ENCODE measurements at regions not wholly inside any gene's neighbourhood (a gene's known extent, or its start where the extent isn't known, plus 50 kb on each side); places are given as distances from the start of the nearest gene placed in this dataset.

GRCh38 chr14:58725226-58725625 lies 87.5 kb downstream of the DACT1 start:
- BruUV-seq (replicated peaks), result no TSS peak
- H4K20me1 ChIP-seq (ENCODE audit: insufficient read depth, low read length), result no peaks in the 10 kb centered on the region
- ChIA-PET CTCF (ENCODE audit: low intra/inter-chr PET ratio, low total read pairs) (no interaction called here), POLR2A (no interaction called here)
- H3K27ac ChIP-seq (ENCODE audit: extremely low read length, insufficient read depth, low read length), result no peak overlapping the region
- no peak overlapping the region for H2AFZ ChIP-seq (ENCODE audit: low read length)
- FAIRE-seq (no peak), ATAC-seq (no peak), DNase-seq (ENCODE audit: low spot score) (no peak)
- H3K9ac ChIP-seq (ENCODE audit: insufficient read depth, low read depth, low read length), result no peak overlapping the region
- no peaks in the 10 kb centered on the region for H3K9me3 ChIP-seq (ENCODE audit: low read length)
- no peaks in the 10 kb centered on the region for H3K4me1 ChIP-seq (ENCODE audit: insufficient read depth, low read length)
- in situ Hi-C loops (cut with HindIII; ENCODE audit: extremely low pct_ligation_motif_present, low pct_unique_long_range_greater_than_20kb) (no loop called here), intact Hi-C loops (cut with micrococcal nuclease; ENCODE audit: unreplicated experiment) (no loop called here)
- H3K4me3 ChIP-seq (replicated peaks in 1 of 3; ENCODE audit: insufficient read depth in 1 of 3, low read depth in 2 of 3, low read length in 3 of 3), result no peak overlapping the region
- H3K79me2 ChIP-seq (ENCODE audit: insufficient read depth, low read length), result no peaks in the 10 kb centered on the region
- no peak overlapping the region for H3K4me2 ChIP-seq (ENCODE audit: low read depth, low read length)
- H3K36me3 ChIP-seq (replicated peaks in 1 of 2; ENCODE audit: control insufficient read depth in 1 of 2, insufficient read depth in 2 of 2, low read length in 2 of 2), result no peaks in the 10 kb centered on the region
- H3K27me3 ChIP-seq (ENCODE audit: control insufficient read depth in 1 of 2, insufficient read depth in 2 of 2, low read length in 2 of 2), result no peaks in the 10 kb centered on the region
- TF ChIP-seq ZNF431 (CRISPR knock-in tag; IDR thresholded peaks at IDR 0.05; ENCODE audit: borderline replicate concordance, low read depth) (no peak), LRRFIP1 (CRISPR knock-in tag; conservative IDR thresholded peaks at IDR 0.05) (no peak), CREM (IDR thresholded peaks at IDR 0.05) (no peak), CREM (CRISPR knock-in tag; IDR thresholded peaks at IDR 0.05) (no peak), ZBTB46 (CRISPR knock-in tag; IDR thresholded peaks at IDR 0.05; ENCODE audit: borderline replicate concordance) (no peak), HDAC6 (IDR thresholded peaks at IDR 0.05; ENCODE audit: low read depth, low read length) (no peak), HOXD1 (CRISPR knock-in tag; IDR thresholded peaks at IDR 0.05) (no peak), ZXDC (CRISPR knock-in tag; IDR thresholded peaks at IDR 0.05) (no peak), AHDC1 (CRISPR knock-in tag; IDR thresholded peaks at IDR 0.05; ENCODE audit: borderline replicate concordance) (no peak), ZFP36 (IDR thresholded peaks at IDR 0.05; ENCODE audit: borderline replicate concordance, low read depth, low read length, partially characterized antibody) (no peak), GATAD1 (CRISPR knock-in tag; IDR thresholded peaks at IDR 0.05) (no peak), ZNF292 (CRISPR knock-in tag; IDR thresholded peaks at IDR 0.05; ENCODE audit: borderline replicate concordance, low read depth) (no peak), ZNF143 (CRISPR knock-in tag; IDR thresholded peaks at IDR 0.05) (no peak), ZNF850 (CRISPR knock-in tag; conservative IDR thresholded peaks at IDR 0.05) (no peak)

All from HepG2 (cell line).